ENCODE measurements at regions not wholly inside any gene's neighbourhood (a gene's known extent, or its start where the extent isn't known, plus 50 kb on each side); places are given as distances from the start of the nearest gene placed in this dataset.

GRCh38 chr12:127613056-127613455 is 653.9 kb upstream of the TMEM132C start:
- DNase-seq (ENCODE audit: low read depth in 2 of 2) = no peak

GRCh38 chr12:127619869-127620734 is 646.9 kb upstream of the TMEM132C start:
- no peak for DNase-seq (ENCODE audit: low read depth in 2 of 2)

- no peak for DNase-seq (ENCODE audit: low read depth in 2 of 2)
Observed at GRCh38 chr12:127620735-127621355, 646.1 kb upstream of the TMEM132C start.

GRCh38 chr12:127621366-127621765 is 645.6 kb upstream of the TMEM132C start:
- no peak for DNase-seq (ENCODE audit: low read depth in 2 of 2)

DNA sequence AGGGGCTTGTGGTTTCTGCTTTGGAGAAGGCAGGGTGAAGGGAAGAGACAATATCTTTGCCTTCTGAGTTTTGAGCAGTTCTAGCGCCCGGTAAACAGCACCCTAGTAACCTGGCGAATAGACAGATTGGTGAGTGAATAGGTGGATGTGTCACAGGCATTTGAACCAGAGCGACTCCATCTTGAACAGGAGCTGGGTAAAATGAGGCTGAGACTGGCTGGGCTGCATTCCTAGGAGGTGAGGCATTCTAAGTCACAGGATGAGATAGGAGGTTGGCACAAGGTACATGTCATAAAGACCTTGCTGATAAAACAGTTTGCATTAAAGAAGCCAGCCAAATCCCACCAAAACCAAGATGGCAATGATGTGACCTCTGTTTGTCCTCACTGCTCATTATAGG is 643.6 kb upstream of the TMEM132C start:
- no peak for DNase-seq (ENCODE audit: low read depth in 2 of 2)

- no peak for DNase-seq (ENCODE audit: low read depth in 2 of 2)
Observed at GRCh38 chr12:127625176-127625771, 641.7 kb upstream of the TMEM132C start.

DNA sequence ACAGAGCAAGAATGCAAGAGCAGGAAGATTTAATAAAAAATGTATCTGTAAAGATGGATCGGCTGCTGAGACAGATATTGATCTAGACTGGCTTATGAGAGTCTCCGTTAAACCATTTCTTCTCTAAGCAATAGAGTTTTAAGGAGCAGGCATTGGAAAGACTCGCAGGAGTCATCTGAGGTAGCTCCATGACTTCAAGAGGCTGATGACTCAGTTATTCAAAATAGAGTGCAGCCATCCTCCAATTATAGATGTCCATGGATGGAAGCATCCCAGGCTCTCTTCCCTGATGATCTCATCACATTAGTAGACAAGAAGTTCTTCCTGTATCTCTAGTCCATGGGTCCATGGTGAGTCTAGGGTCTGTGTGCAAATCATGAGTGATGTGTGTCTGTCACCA is 638.3 kb upstream of the TMEM132C start:
- no peak for DNase-seq (ENCODE audit: low read depth in 2 of 2)

DNA sequence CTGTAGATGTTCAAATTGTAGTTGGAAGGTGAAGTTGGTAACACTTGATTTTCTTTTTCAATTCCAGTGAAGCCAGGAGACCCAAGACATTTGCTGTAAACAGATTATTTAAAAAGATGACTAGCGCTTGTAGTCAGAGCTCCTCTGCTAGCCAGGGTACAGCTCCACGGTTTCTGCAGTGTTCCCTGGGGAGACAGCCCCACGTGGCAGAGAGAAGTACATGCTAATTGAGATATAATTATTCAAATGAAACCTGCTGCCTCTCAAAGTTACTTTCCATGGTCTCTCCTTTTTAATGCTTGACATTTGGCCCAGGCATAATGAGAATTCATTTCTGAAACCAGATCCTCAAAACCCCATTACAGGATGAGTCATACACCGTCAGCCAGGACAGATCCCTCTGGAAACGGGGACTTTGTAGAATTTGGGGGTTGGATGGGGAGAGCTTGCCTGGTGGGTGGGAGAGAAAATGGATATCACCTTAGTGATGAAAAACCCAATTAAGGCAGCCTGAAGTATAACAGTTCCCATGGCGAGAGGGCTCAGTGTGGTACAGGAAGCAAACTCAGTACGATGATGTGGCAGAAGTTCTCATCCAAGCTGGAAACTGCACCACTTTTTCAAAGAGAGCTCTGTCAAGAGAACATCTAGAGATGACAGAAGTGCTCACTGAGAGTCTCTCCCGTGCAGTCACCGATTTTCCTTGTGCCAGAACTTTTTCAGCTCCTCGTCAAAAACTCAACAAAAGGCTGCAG is 637.7 kb upstream of the TMEM132C start:
- DNase-seq (ENCODE audit: low read depth in 2 of 2) = no peak

DNA sequence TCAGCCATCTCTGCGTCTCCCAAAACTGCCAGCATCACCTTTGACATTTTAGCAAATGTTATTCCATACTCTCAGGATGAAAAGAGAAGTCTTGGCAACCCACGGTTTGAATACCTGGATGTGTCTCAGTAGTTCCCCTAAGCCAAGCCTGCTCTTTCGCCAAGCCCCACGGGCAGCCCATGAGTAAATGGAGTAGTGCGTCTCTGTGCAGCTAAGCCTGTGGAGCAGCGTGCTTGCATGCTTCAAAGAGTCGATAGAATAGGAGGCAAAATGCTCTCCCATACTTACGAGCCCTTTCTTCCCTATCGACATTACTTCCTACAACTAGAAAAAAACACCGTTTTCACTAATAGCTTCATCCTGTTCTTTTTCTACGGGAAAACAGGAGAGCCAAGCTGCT is 634.5 kb upstream of the TMEM132C start:
- no peak for DNase-seq (ENCODE audit: low read depth in 2 of 2)

GRCh38 chr12:127635838-127636237 is 631.1 kb upstream of the TMEM132C start:
- DNase-seq (ENCODE audit: low read depth in 2 of 2) = no peak

GRCh38 chr12:127636882-127637281 is 630.1 kb upstream of the TMEM132C start:
- no peak for DNase-seq (ENCODE audit: low read depth in 2 of 2)

- DNase-seq (ENCODE audit: low read depth in 2 of 2) = no peak
Observed at GRCh38 chr12:127640181-127640886, 626.6 kb upstream of the TMEM132C start.

DNA sequence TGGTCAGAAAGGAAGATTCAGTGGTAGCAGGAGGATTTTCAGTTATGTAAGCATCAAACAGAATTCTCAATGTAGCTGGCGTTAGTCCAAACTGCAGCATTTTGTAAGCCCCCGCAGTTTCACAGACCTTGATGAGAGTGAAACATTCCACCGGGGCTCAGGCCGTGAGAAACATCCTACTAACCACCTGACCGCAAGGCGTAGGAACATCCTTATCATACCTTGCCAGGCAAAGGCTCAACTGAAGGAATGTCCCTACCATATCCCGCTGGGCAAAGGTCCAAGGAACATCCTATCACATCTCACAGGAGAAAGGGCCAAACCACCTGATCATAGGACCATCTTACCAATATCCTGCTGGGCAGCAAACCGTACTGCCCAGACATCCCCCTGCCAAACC is 624.8 kb upstream of the TMEM132C start:
- DNase-seq (ENCODE audit: low read depth in 2 of 2) = no peak

DNA sequence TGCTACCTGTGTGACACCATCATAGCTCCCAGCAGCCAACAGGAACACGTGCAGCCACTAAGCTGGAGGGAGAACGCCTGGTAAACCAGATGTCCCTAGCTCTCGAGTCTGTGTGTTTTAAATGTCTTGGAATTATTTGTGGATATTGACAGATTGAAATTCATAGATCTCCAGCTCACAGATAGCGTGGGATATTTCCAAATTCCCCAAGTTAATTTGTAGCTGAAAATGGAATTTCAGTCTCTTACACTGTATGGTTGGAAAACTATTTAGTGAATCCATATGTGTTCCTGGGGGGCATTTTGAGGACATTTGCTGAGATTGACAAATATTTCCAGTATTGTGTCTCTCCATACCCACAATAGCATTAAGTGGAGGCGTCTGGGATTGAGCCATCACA is 618.6 kb upstream of the TMEM132C start:
- DNase-seq (ENCODE audit: low read depth in 2 of 2) = no peak

DNA sequence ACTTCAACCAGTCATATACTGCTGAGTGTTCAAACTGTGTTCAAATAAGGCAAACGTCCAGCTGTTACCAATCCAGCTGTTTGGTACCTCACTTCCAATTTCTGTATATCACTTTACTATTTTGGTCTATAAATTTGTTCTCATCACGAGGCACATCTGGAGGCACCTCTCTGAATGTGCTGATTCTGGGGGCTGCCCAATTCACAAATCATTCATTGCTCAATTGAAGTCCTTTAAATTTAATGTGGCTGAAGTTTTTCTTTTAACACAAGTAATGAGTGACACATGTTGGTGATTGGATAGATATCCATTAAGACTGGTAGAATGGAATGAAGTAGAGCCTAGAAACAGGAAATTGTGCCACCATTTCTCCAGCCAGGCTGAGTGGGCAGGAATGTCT is 617.0 kb upstream of the TMEM132C start:
- no peak for DNase-seq (ENCODE audit: low read depth in 2 of 2)

GRCh38 chr12:127650626-127651025 is 616.3 kb upstream of the TMEM132C start:
- DNase-seq (ENCODE audit: low read depth in 2 of 2) = no peak

DNA sequence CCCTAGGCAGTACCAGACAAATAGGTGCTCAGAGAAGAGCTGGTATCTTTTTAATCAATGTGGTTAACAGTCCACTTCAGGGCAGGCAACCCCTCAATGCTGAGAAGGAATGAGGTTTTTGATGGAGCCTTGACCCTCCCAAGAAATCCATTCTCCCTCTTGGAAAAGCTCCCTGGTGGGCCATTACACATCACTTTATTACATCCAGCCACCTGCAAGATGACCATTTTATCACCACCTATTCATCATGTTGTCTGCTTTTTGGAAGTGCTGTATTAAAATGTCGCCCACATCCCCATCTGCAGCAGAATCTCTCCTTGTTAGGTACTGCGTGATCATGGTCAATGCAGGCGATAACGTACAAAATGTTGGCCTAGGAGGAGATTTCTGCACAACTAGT is 614.7 kb upstream of the TMEM132C start:
- DNase-seq (ENCODE audit: low read depth in 2 of 2) = no peak

- no peak for DNase-seq (ENCODE audit: low read depth in 2 of 2)
Observed at GRCh38 chr12:127654383-127654985, 612.5 kb upstream of the TMEM132C start.

DNA sequence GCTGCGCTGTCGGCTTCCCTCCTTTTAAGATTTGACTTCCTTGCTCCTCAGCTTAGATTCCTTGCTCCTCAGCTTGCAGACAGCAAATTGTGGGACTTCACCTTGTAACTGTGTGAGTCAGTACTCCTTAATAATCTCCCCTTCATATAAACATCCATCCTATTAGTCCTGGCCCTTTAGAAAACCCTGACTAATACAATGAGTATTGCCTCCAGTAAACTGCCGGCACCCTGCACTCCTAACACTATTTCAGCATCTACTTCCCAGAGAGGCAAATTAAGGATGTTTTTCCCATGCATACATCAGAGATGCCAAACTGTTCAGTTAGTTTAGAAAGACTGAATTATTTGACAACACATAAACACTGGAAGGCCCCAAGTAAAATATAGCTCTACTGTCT is 611.3 kb upstream of the TMEM132C start:
- DNase-seq (ENCODE audit: low read depth in 2 of 2) = no peak

DNA sequence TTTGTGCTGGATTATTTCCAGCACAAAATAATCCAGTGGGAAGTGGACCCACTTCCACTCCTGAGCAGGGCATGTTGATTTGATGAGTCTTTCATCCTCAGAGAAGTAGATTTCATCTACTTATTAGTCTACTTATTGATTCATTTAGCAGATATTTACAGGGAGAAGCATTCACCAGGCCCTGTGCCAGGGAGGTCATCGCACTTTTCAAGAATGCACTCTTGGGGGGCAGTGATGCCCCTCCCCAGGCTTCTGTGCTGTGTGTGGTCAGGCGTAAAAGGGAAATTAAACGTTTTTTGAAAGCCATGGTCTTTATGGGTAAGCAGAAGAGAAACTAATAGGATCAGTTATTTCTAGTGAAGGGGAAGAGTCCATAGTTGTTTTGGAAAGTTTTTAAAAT is 610.7 kb upstream of the TMEM132C start:
- no peak for DNase-seq (ENCODE audit: low read depth in 2 of 2)

DNA sequence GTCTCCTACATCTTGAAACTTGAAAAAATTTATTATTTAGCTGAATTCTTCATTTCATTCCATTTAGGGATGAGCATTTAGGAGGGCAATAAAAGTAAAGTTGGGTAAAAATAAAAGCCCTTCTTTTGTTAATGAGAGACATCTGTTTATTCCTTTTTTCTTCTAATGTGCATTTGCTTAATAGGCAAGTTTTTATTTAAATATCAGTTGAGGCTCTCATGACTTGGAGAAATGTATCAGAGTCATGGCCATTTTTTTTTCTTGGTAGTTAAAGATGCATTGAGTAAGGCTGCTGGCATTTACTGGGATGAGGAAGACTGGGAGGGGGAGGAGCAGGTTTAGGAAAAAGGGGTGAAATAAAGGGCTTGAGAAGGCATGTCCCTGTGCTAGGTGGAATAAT is 609.9 kb upstream of the TMEM132C start:
- no peak for DNase-seq (ENCODE audit: low read depth in 2 of 2)
